HEK293 (cell line): ENCODE measurements at regions not wholly inside any gene's neighbourhood (a gene's known extent, or its start where the extent isn't known, plus 50 kb on each side); places are given as distances from the start of the nearest gene placed in this dataset.
A peak's percentile ranks its signal among the peaks of the same experiment; 100 is the strongest.

ENCODE experiments used
- CTCF ChIA-PET: fragments of 350-600 bp; formaldehyde crosslinking; extraction: SDS; loops from one replicate; lab custom pipeline; 2021; ENCODE audit warnings: antibody characterized with exemption; lab: Yijun Ruan, JAX
- POLR2A ChIA-PET: fragments of 300-600 bp; formaldehyde crosslinking; extraction: SDS; loops from one replicate; lab custom pipeline; 2020; ENCODE audit warnings: antibody characterized with exemption, inconsistent platforms; lab: Yijun Ruan, JAX
- H3K27ac ChIP-seq: fragments of 200-500 bp; sonication (Bioruptor generic); 2 replicates; pipeline ENCODE4 v1.5.1; 2014; ENCODE audit warnings: low read depth, low read length, control low read depth, inconsistent platforms; ENCODE audit errors: extremely low read depth
- H3K36me3 ChIP-seq, 2 experiments: fragments of 200-500 bp in 1 of 2; sonication (Bioruptor generic) in 1 of 2; 1 replicate in 1 of 2; 2 replicates in 1 of 2; pipeline ENCODE4 v1.5.1; 2014 to 2017; ENCODE audit warnings: inconsistent platforms in 2 of 2, low read length in 2 of 2; ENCODE audit not compliant: control insufficient read depth in 2 of 2, insufficient read depth in 1 of 2
- H3K4me1 ChIP-seq: fragments of 200-500 bp; sonication (Bioruptor generic); 2 replicates; pipeline ENCODE4 v1.5.1; 2014; ENCODE audit warnings: mild to moderate bottlenecking, low read length, inconsistent platforms; ENCODE audit not compliant: control insufficient read depth, insufficient read depth
- H3K4me3 ChIP-seq: 2 replicates; pipeline ENCODE4 v1.5.1; 2011; ENCODE audit warnings: low read depth, mild to moderate bottlenecking, control low read depth, low read length, moderate library complexity
- H3K9me3 ChIP-seq: fragments of 200-500 bp; sonication (Bioruptor generic); 2 replicates; pipeline ENCODE4 v1.5.1; 2014; ENCODE audit warnings: low read depth, low read length, inconsistent platforms; ENCODE audit not compliant: control insufficient read depth, insufficient read depth
- BCL6B ChIP-seq: fragments of 450-650 bp; formaldehyde crosslinking; IDR thresholded peaks from 2 replicates; pipeline ENCODE4 v1.5.1; 2017; ENCODE audit warnings: missing biosample characterization, missing genetic modification characterization
- GLIS2 ChIP-seq: fragments of 450-650 bp; formaldehyde crosslinking; IDR thresholded peaks from 2 replicates; pipeline ENCODE4 v1.5.1; 2016; ENCODE audit warnings: missing biosample characterization, missing genetic modification characterization
- KLF1 ChIP-seq: fragments of 450-650 bp; formaldehyde crosslinking; IDR thresholded peaks from 2 replicates; pipeline ENCODE4 v1.5.1; 2016; ENCODE audit warnings: missing biosample characterization, missing genetic modification characterization
- OSR2 ChIP-seq: fragments of 450-650 bp; formaldehyde crosslinking; IDR thresholded peaks from 2 replicates; pipeline ENCODE4 v1.5.1; 2016; ENCODE audit warnings: missing biosample characterization, missing genetic modification characterization
- ZBTB48 ChIP-seq: fragments of 450-650 bp; formaldehyde crosslinking; IDR thresholded peaks from 2 replicates; pipeline ENCODE4 v1.5.1; 2016; ENCODE audit warnings: missing biosample characterization, missing genetic modification characterization
- ZBTB8A ChIP-seq: fragments of 450-650 bp; formaldehyde crosslinking; IDR thresholded peaks from 2 replicates; pipeline ENCODE4 v1.5.1; 2016; ENCODE audit warnings: missing biosample characterization, missing genetic modification characterization
- ZNF138 ChIP-seq: fragments of 450-650 bp; formaldehyde crosslinking; IDR thresholded peaks from 2 replicates; pipeline ENCODE4 v1.5.1; 2016; ENCODE audit warnings: missing biosample characterization, missing genetic modification characterization, borderline replicate concordance
- ZNF18 ChIP-seq: fragments of 450-650 bp; formaldehyde crosslinking; IDR thresholded peaks from 2 replicates; pipeline ENCODE4 v1.5.1; 2016; ENCODE audit warnings: missing biosample characterization, missing genetic modification characterization
- ZNF274 ChIP-seq, 2 experiments: fragments of 200-500 bp in 1 of 2; fragments of 450-650 bp in 1 of 2; sonication (Bioruptor generic) in 1 of 2; formaldehyde crosslinking in 1 of 2; IDR thresholded peaks; 2 replicates each; pipeline versions ENCODE4 v1.5.1 to v1.6.1; 2014 to 2016; ENCODE audit warnings: borderline replicate concordance in 1 of 2, inconsistent platforms in 1 of 2, low read length in 1 of 2, missing biosample characterization in 1 of 2, missing genetic modification characterization in 1 of 2
- ZNF280C ChIP-seq: fragments of 450-650 bp; formaldehyde crosslinking; IDR thresholded peaks from 2 replicates; pipeline ENCODE4 v1.5.1; 2016; ENCODE audit warnings: missing biosample characterization, missing genetic modification characterization
- ZNF280D ChIP-seq: fragments of 450-650 bp; formaldehyde crosslinking; IDR thresholded peaks from 2 replicates; pipeline ENCODE4 v1.5.1; 2016; ENCODE audit warnings: missing biosample characterization, missing genetic modification characterization
- ZNF391 ChIP-seq: fragments of 450-650 bp; formaldehyde crosslinking; IDR thresholded peaks from 2 replicates; pipeline ENCODE4 v1.5.1; 2016; ENCODE audit warnings: low read depth, missing biosample characterization, missing genetic modification characterization, borderline replicate concordance
- ZNF394 ChIP-seq: fragments of 450-650 bp; formaldehyde crosslinking; IDR thresholded peaks from 2 replicates; pipeline ENCODE4 v1.5.1; 2016; ENCODE audit warnings: missing biosample characterization, missing genetic modification characterization, mild to moderate bottlenecking, moderate library complexity, borderline replicate concordance
- ZNF416 ChIP-seq: fragments of 450-650 bp; formaldehyde crosslinking; IDR thresholded peaks from 2 replicates; pipeline ENCODE4 v1.5.1; 2016; ENCODE audit warnings: missing biosample characterization, missing genetic modification characterization
- ZNF473 ChIP-seq: fragments of 450-650 bp; formaldehyde crosslinking; IDR thresholded peaks from 2 replicates; pipeline ENCODE4 v1.5.1; 2017; ENCODE audit warnings: missing biosample characterization, missing genetic modification characterization
- ZNF488 ChIP-seq: fragments of 450-650 bp; formaldehyde crosslinking; IDR thresholded peaks from 2 replicates; pipeline ENCODE4 v1.5.1; 2016; ENCODE audit warnings: missing biosample characterization, missing genetic modification characterization
- ZNF585B ChIP-seq: fragments of 450-650 bp; formaldehyde crosslinking; IDR thresholded peaks from 2 replicates; pipeline ENCODE4 v1.5.1; 2016; ENCODE audit warnings: missing biosample characterization, missing genetic modification characterization
- ZNF654 ChIP-seq: fragments of 450-650 bp; formaldehyde crosslinking; IDR thresholded peaks from 2 replicates; pipeline ENCODE4 v1.5.1; 2016; ENCODE audit warnings: low read depth, missing biosample characterization, missing genetic modification characterization
- ZNF776 ChIP-seq: fragments of 450-650 bp; formaldehyde crosslinking; IDR thresholded peaks from 2 replicates; pipeline ENCODE4 v1.5.0; 2017; ENCODE audit warnings: missing biosample characterization, missing genetic modification characterization, borderline replicate concordance
- ZNF777 ChIP-seq: fragments of 450-650 bp; formaldehyde crosslinking; IDR thresholded peaks from 2 replicates; pipeline ENCODE4 v1.5.1; 2017; ENCODE audit warnings: missing biosample characterization, missing genetic modification characterization, borderline replicate concordance
- ZNF837 ChIP-seq: fragments of 450-650 bp; formaldehyde crosslinking; IDR thresholded peaks from 2 replicates; pipeline ENCODE4 v1.5.1; 2016; ENCODE audit warnings: missing biosample characterization, missing genetic modification characterization
- ZSCAN23 ChIP-seq: fragments of 450-650 bp; formaldehyde crosslinking; IDR thresholded peaks from 2 replicates; pipeline ENCODE4 v1.5.1; 2016; ENCODE audit warnings: missing biosample characterization, missing genetic modification characterization
- ZSCAN4 ChIP-seq: fragments of 450-650 bp; formaldehyde crosslinking; IDR thresholded peaks from 2 replicates; pipeline ENCODE4 v1.5.1; 2017; ENCODE audit warnings: missing biosample characterization, missing genetic modification characterization

GRCh38 chr6:43983632-43984031 is 143.6 kb downstream of the MRPL14 start (continued):
- no peak for TF ChIP-seq ZNF585B (tag by site-specific recombination)
- TF ChIP-seq ZNF777 = no peak
- 0 out of 2 replicates have a peak, but pooled peaks have one; percentile 24 for TF ChIP-seq ZBTB48 (tag by site-specific recombination)
- TF ChIP-seq ZNF391 = no peak
- TF ChIP-seq ZNF837 (tag by site-specific recombination) = no peak
- TF ChIP-seq ZNF280D (tag by site-specific recombination) = no peak
- no peak for TF ChIP-seq ZSCAN4 (tag by site-specific recombination)
- TF ChIP-seq ZBTB8A (tag by site-specific recombination) = peak; percentile 37; the same call in 1 of the 2 replicates
- TF ChIP-seq GLIS2 (tag by site-specific recombination) = no peak
- TF ChIP-seq BCL6B = no peak
- TF ChIP-seq ZNF473 (tag by site-specific recombination) = no peak
- 0 out of 2 replicates have a peak, but pooled peaks have one; percentile 22 for TF ChIP-seq KLF1 (tag by site-specific recombination)
- peak; percentile 50 for TF ChIP-seq ZNF18
- no peak for TF ChIP-seq ZNF274 (IDR thresholded peaks at IDR 0.05; ENCODE audit: low read length)
- no peak for TF ChIP-seq ZNF274 (tag by site-specific recombination; IDR thresholded peaks at IDR 0.05; ENCODE audit: borderline replicate concordance)
- no peak for TF ChIP-seq ZNF654 (tag by site-specific recombination)
- TF ChIP-seq ZNF488 = no peak
- no peak for TF ChIP-seq ZNF416 (tag by site-specific recombination)

- CTCF ChIA-PET = interaction anchor here (0.7 kb wide), 1 partner anchor 214 kb away, joined by 3 read pairs; no protein-coding TSS in a partner anchor
Measured at GRCh38 chr6:43983191-43983590, 144.1 kb downstream of the MRPL14 start.

More at GRCh38 chr6:43983191-43983590, 144.1 kb downstream of the MRPL14 start:
- peaks cover 18% of the 10 kb centered on the region for H3K4me1 ChIP-seq
- H3K9me3 ChIP-seq = no peaks in the 10 kb centered on the region
- no peak overlapping the region for H3K4me3 ChIP-seq
- POLR2A ChIA-PET = no interaction called here
- TF ChIP-seq ZNF776 (no peak), ZNF138 (no peak), ZNF394 (tag by site-specific recombination) (no peak), ZNF280C (tag by site-specific recombination) (no peak), ZNF654 (tag by site-specific recombination) (no peak), ZSCAN23 (tag by site-specific recombination) (no peak), OSR2 (tag by site-specific recombination) (no peak)
- H3K36me3 ChIP-seq = no peaks in the 10 kb centered on the region
- H3K27ac ChIP-seq = peak overlapping the region; percentile 45; the same call in 1 of the 2 replicates
